CD4-positive, alpha-beta T cell (primary cell): ENCODE measurements at regions not wholly inside any gene's neighbourhood (a gene's known extent, or its start where the extent isn't known, plus 50 kb on each side); places are given as distances from the start of the nearest gene placed in this dataset.

Source experiments
- ATAC-seq: fragments of 200-7000 bp; cut with Tn5 transposase; one replicate; pipeline ENCODE4 v1.10.0; 2022; ENCODE audit warnings: mild to moderate bottlenecking; ENCODE audit not compliant: poor library complexity
- CTCF ChIA-PET: fragments of 350-600 bp; sonication (Branson Sonifier 250); formaldehyde crosslinking; loops from one replicate; lab custom pipeline; 2021; ENCODE audit warnings: antibody characterized with exemption, inconsistent platforms; lab: Charles Lee
- POLR2A ChIA-PET: fragments of 350-600 bp; sonication (Branson Sonifier 250); formaldehyde crosslinking; loops from one replicate; lab custom pipeline; 2021; ENCODE audit warnings: antibody characterized with exemption, inconsistent platforms; lab: Charles Lee
- DNase-seq, 14 experiments: peaks; one replicate each; pipeline ENCODE4 v3.0.0-alpha.2; 2013 to 2020; ENCODE audit warnings: mixed read lengths in 2 of 14
- H3K27ac ChIP-seq, 2 donors: one replicate each; pipeline versions ENCODE4 v1.5.1 to v1.7.0; 2013; ENCODE audit warnings: low read length in 2 of 2, low read depth in 1 of 2, mild to moderate bottlenecking in 1 of 2
- H3K27me3 ChIP-seq, 2 experiments: 1 replicate in 1 of 2; 2 replicates in 1 of 2; pipeline versions ENCODE4 v1.6.1 to v1.7.0; 2013; ENCODE audit warnings: low read length in 2 of 2, control low read depth in 1 of 2, mild to moderate bottlenecking in 1 of 2, moderate library complexity in 1 of 2; ENCODE audit not compliant: insufficient read depth in 2 of 2, control insufficient read depth in 1 of 2
- H3K36me3 ChIP-seq: one replicate; pipeline ENCODE4 v1.6.1; 2013; ENCODE audit warnings: low read length, control low read depth; ENCODE audit not compliant: insufficient read depth
- H3K4me1 ChIP-seq: one replicate; pipeline ENCODE4 v1.6.1; 2013; ENCODE audit warnings: low read length, control low read depth; ENCODE audit not compliant: insufficient read depth
- H3K4me3 ChIP-seq: one replicate; pipeline ENCODE4 v1.5.1; 2013; ENCODE audit warnings: mild to moderate bottlenecking, low read length, moderate library complexity
- H3K9me3 ChIP-seq, 2 experiments: 1 replicate in 1 of 2; 2 replicates in 1 of 2; pipeline versions ENCODE4 v1.6.1 to v1.7.0; 2013; ENCODE audit warnings: low read length in 2 of 2, mild to moderate bottlenecking in 2 of 2, control low read depth in 1 of 2, moderate library complexity in 1 of 2; ENCODE audit not compliant: control insufficient read depth in 1 of 2, insufficient read depth in 1 of 2
- H3K27ac Mint-ChIP-seq: one replicate; pipeline ENCODE4 v1.8.0; 2020; ENCODE audit warnings: mixed read lengths
- H3K27me3 Mint-ChIP-seq: one replicate; pipeline ENCODE4 v1.8.0; 2021; ENCODE audit warnings: mixed read lengths
- H3K36me3 Mint-ChIP-seq: one replicate; pipeline ENCODE4 v1.8.0; 2021; ENCODE audit warnings: low read depth, mixed read lengths
- H3K4me1 Mint-ChIP-seq: one replicate; pipeline ENCODE4 v1.8.0; 2021; ENCODE audit warnings: low read depth, mixed read lengths
- H3K4me3 Mint-ChIP-seq: one replicate; pipeline ENCODE4 v1.8.0; 2020; ENCODE audit warnings: mild to moderate bottlenecking, mixed read lengths
- H3K9me3 Mint-ChIP-seq: one replicate; pipeline ENCODE4 v1.8.0; 2020; ENCODE audit warnings: mixed read lengths
- intact Hi-C, 2 experiments: fragments of 100-400 bp; cut with DNase I in 1 of 2; cut with micrococcal nuclease in 1 of 2; formaldehyde crosslinking; loops; one replicate each; pipeline versions ENCODE4 v1.15.1 to v1.9.0; 2023 to 2025; cut with DNase I, micrococcal nuclease
- TF ChIP-seq, protein P1 (sequence below): fragments of 200-600 bp; IDR thresholded peaks from one replicate; pipeline ENCODE4 v1.8.0; 2022; ENCODE audit warnings: antibody characterized with exemption, mild to moderate bottlenecking

- Histone ChIP-seq H3K4me1 (no peaks in the 10 kb centered on the region), H3K9me3 (no peaks in the 10 kb centered on the region), H3K4me3 (no peak overlapping the region), H3K27me3 (no peaks in the 10 kb centered on the region), H3K36me3 (no peaks in the 10 kb centered on the region), H3K27ac (no peak overlapping the region)
- H3K36me3 Mint-ChIP-seq: no peaks in the 10 kb centered on the region
- TF ChIP-seq, protein P1, sequence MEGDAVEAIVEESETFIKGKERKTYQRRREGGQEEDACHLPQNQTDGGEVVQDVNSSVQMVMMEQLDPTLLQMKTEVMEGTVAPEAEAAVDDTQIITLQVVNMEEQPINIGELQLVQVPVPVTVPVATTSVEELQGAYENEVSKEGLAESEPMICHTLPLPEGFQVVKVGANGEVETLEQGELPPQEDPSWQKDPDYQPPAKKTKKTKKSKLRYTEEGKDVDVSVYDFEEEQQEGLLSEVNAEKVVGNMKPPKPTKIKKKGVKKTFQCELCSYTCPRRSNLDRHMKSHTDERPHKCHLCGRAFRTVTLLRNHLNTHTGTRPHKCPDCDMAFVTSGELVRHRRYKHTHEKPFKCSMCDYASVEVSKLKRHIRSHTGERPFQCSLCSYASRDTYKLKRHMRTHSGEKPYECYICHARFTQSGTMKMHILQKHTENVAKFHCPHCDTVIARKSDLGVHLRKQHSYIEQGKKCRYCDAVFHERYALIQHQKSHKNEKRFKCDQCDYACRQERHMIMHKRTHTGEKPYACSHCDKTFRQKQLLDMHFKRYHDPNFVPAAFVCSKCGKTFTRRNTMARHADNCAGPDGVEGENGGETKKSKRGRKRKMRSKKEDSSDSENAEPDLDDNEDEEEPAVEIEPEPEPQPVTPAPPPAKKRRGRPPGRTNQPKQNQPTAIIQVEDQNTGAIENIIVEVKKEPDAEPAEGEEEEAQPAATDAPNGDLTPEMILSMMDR: no peak
- ATAC-seq (no peak), DNase-seq (no peak)
- no peaks in the 10 kb centered on the region for H3K27me3 Mint-ChIP-seq
- intact Hi-C loops: no loop called here
- no peak overlapping the region for H3K4me3 Mint-ChIP-seq
- H3K27ac Mint-ChIP-seq: no peak overlapping the region
- ChIA-PET CTCF (no interaction called here), POLR2A (no interaction called here)
- H3K9me3 Mint-ChIP-seq: peaks cover 7% of the 10 kb centered on the region
- H3K4me1 Mint-ChIP-seq: no peaks in the 10 kb centered on the region
Measured at GRCh38 chr9:102770704-102771103, 224.4 kb upstream of the CYLC2 start.

- H3K27ac ChIP-seq: no peak overlapping the region
- H3K27me3 ChIP-seq: no peaks in the 10 kb centered on the region
- H3K9me3 Mint-ChIP-seq: peaks cover 7% of the 10 kb centered on the region
- H3K36me3 Mint-ChIP-seq: no peaks in the 10 kb centered on the region
- no peaks in the 10 kb centered on the region for H3K27me3 Mint-ChIP-seq
- H3K9me3 ChIP-seq: no peaks in the 10 kb centered on the region
- no peak for DNase-seq
- no peaks in the 10 kb centered on the region for H3K36me3 ChIP-seq
- H3K27ac Mint-ChIP-seq: no peak overlapping the region
- no peak overlapping the region for H3K4me3 ChIP-seq
- H3K4me1 ChIP-seq: no peaks in the 10 kb centered on the region
- no peak for ATAC-seq
- POLR2A ChIA-PET: no interaction called here
- H3K4me1 Mint-ChIP-seq: no peaks in the 10 kb centered on the region
- TF ChIP-seq, protein P1: no peak
- intact Hi-C loops: no loop called here
- CTCF ChIA-PET: no interaction called here
- H3K4me3 Mint-ChIP-seq: no peak overlapping the region
Measured at GRCh38 chr9:102769307-102769706, 225.8 kb upstream of the CYLC2 start.

GRCh38 chr9:102768002-102768401 is 227.1 kb upstream of the CYLC2 start:
- no peak overlapping the region for H3K27ac ChIP-seq
- H3K36me3 Mint-ChIP-seq: no peaks in the 10 kb centered on the region
- H3K27me3 ChIP-seq: no peaks in the 10 kb centered on the region
- no peak overlapping the region for H3K27ac Mint-ChIP-seq
- no peak overlapping the region for H3K4me3 Mint-ChIP-seq
- peaks cover 12% of the 10 kb centered on the region for H3K9me3 Mint-ChIP-seq
- POLR2A ChIA-PET: no interaction called here
- no peak overlapping the region for H3K4me3 ChIP-seq
- CTCF ChIA-PET: no interaction called here
- H3K36me3 ChIP-seq: no peaks in the 10 kb centered on the region
- no peaks in the 10 kb centered on the region for H3K4me1 ChIP-seq
- H3K27me3 Mint-ChIP-seq: no peaks in the 10 kb centered on the region
- intact Hi-C loops: no loop called here
- no peaks in the 10 kb centered on the region for H3K4me1 Mint-ChIP-seq
- peaks cover 0 to 4% of the 10 kb centered on the region in 2 experiments for H3K9me3 ChIP-seq
- DNase-seq: no peak
- TF ChIP-seq, protein P1: no peak
- no peak for ATAC-seq
